ENCODE measurements at regions not wholly inside any gene's neighbourhood (a gene's known extent, or its start where the extent isn't known, plus 50 kb on each side); places are given as distances from the start of the nearest gene placed in this dataset.
A peak's percentile ranks its signal among the peaks of the same experiment; 100 is the strongest.
"Not testable (repeated sequence)": the region's sequence is repeated elsewhere in the genome, so short reads cannot be mapped to it uniquely, and the experiment has no call there.

DNA sequence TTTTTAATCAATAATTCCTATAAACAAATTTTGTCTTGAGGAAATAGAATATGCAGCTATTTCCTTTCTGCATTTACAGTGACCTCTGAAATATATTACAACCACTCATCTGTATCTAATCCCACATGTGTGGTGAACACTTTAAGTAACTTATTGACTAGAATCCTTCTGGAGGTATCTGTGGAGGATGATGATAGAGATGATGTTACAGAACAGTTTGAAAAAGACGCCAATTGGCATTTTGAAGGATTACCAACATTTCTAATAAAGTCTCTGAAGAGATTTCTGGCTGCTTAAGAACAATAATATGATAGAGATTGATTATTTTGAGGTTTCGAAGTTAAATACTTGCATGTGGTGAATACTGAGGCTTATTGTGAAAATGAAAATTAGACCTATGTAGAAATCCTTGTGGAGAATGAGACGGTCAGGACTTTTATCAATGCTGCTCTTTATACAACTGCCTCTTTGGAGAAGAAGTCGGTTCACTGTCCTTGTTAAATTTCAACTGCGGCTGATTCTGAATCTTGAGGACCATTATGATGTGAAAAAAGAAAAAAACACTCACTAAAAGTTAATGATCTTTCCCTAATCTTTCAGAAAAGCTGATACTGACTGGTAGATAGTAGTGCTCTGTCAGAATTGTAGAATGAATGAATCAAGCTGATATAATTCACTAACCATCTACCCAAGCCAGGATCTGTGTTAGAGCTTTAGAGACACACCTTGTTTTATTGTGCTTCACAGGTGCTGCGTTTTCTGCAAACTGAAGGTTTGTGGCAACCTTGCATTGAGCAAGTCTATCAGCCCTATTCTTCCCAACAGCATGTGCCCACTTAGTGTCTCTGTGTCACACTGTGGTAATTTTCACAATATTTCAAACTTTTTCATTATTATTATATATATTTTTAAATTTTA is 204.7 kb downstream of the SPRY1 start:
- no peak for DNase-seq (ENCODE audit: low read depth, low spot score)

DNA sequence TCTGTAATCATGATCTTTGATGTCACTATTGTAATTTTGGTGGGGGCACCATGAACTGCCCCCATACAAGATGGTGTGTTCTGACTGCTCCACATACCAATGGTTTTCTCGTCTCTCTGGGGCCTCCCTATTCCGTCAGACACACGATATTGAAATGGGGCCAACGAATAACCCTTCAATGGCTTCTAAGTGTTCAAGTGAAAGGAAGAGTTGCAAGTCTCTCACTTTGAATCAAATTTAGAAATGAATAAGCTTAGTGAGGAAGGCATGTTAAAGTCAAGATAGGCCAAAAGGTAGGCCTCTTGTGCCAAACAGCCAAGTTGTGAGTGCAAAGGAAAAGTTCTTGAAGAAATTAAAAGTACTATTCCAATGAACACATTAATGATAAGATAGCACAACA is 205.4 kb downstream of the SPRY1 start:
- no peak for DNase-seq (ENCODE audit: low read depth, low spot score)

DNA sequence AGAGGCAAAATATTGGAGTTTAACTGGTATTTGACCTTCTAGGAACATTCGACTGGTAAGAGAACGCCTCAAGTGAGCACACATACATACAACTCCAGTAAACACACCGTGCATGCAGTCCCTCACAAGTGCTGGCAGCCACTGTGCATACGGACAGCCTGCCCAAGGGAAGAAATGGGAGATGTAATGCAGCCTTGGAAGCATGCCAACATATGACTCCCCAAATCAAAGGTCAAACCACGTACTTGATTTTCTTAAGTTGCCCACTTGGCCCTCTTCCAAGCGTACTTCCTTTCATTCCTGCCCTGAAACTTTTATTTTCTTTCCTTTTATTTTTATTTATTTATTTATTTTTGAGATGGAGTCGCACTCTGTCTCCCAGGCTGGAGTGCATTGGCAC is 206.6 kb downstream of the SPRY1 start:
- DNase-seq (ENCODE audit: low read depth, low spot score): no peak

DNA sequence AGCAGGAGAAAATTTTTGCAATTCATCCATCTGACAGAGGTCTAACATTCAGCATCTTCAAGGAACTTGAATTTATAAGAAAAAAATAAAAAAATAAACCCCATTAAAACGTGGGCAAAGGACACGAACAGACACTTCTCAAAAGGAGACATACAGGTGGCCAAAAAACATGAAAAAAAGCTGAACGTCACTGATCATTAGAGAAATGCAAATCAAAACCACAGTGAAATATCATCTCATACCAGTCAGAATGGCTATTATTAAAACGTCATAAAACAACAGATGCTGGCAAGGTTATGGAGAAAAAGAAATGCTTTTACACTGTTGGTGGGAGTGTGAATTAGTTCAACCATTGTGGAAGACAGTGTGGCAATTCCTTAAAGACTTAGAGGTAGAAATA is 209.2 kb downstream of the SPRY1 start:
- not testable (repeated sequence) for DNase-seq (ENCODE audit: low read depth, low spot score)

DNA sequence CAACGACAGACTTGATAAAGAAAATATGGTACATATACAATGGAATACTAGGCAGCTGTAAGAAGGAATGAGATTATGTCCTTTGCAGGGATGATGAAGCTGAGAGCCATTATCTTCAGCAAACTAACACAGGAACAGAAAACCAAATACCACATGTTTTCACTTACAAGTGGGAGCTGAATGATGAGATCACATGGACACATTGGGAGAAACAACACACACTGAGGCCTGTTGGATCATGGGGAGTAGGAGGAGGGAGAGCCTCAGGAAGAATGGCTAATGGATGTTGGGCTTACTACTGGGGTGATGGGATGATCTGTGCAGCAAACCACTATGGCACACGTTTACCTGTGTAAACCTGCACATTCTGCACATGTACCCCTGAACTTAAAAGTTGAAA is 209.7 kb downstream of the SPRY1 start:
- DNase-seq (ENCODE audit: low read depth, low spot score): no peak

DNA sequence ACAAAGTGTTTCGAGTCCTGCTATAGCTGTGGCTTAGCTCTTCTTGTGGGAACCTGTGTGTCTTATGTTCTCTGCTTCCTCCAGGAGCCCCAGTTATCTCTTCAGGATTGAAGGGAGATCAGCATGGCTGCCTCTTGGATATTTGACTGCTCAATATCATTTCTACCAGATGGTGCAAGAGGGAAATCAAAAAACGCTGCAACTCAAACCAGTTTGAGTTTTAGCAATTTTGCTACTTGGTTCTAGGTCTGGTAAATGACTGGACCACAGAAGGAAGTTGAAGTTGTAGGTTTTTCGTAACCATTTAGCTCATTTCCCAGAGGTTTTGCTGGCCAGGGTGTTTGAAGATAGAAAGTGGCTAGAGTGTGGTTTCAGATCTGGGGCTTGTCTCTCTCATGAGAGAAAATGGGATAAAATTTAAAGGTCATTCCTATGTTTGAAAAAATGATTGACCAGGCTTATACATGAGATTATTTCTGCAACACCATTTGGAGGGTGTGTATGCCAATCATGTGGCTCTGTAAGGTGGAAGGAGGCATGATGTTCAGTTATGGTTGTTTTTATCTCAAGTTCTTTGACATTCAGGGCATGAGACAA is 210.4 kb downstream of the SPRY1 start:
- DNase-seq (ENCODE audit: low read depth, low spot score): no peak

DNA sequence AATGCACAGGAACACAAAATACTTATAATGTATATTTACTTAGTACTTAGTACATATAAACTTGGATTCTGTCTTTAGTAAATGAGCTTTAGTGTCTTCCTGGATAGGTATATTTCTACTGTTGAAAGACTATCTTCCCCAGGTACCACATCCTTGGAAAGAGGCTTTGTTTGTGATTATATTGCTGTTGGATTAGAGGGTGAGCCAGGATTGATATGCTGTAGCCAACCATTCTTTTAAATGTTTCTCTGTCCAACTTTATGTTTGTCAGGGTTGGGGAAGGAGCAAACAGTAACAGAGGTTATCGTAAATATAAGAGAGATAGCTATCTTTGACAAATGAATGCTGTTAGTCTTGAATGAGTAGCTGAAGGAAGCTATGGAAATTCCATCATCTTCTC is 213.2 kb downstream of the SPRY1 start:
- no peak for DNase-seq (ENCODE audit: low read depth, low spot score)

DNA sequence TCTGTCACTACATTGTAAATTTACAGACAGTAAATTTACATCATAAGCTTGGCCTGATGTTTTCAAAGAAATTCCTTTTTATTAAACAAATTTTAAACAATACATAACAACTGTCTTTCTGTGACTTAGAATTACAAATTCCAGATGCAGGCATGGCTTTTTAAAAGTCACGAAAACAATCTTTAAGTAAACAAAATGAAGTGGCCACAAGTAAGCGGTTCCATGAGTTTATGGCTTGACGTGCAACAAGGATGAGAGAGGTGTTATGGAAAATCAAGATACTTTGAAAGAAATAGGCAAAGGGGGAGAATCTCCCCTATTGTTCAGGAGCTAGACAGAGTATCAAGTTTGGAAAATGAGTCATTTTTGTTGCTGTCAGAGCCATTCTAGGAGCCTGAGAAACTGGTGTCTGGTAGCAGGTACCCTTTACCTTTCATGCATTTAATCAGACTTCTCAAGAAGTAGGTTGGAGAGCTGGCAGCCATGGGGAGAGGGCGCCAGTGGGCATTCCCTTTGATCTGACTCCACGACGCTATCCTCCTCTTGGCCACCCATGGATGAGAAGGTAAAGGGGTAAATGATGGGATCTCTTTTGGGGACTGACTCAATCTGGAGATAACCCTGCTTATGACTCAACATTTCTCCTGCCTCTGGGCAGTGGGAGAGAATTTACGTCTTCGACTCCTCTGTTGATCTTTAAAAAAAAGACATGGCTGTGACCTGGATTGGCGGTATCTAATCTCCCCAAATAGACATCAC is 217.2 kb downstream of the SPRY1 start:
- no peak for DNase-seq (ENCODE audit: low read depth, low spot score)

DNA sequence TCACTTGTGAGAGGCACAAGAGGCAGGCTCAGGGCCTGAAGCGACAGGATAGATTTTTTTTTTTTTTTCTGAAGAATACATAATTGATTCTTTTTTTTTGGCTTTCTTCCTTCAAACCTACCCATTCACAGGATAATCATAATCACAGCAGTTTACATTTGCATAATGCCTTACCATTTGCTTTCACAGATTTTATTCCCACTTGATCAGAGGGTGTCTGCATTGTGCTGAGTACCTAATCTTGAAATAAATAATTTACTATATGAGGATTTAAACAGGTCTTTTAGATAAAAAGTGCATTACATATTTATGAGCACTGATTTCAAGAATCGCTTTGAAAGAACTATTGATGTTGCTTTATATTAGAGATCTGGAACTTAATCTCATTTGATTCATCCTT is 219.3 kb downstream of the SPRY1 start:
- DNase-seq (ENCODE audit: low read depth, low spot score): no peak

DNA sequence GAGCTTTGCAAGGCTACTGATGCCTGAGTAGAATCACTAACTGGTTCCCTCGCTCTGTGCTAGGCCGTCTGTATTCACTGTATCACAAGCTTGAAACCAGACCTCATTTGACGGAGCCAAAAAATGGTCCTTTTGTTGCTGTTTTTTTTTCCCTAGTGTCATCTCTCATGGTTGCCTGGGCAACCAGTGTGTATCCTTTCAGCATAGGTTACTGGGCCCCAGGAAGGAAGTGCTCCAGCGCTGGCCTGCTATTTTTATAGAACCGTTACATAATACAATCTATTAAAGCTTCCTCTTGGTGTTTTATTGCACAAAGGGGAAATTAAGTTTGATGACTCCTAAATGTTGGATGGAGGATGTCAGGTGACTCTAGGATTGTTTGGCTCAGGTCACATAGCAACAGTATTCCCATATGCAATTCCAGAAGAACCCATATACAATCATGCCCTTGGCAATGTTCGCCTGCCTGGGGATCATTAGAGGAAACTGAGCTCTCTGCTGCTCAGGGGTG is 220.4 kb downstream of the SPRY1 start:
- DNase-seq (ENCODE audit: low read depth, low spot score): no peak

DNA sequence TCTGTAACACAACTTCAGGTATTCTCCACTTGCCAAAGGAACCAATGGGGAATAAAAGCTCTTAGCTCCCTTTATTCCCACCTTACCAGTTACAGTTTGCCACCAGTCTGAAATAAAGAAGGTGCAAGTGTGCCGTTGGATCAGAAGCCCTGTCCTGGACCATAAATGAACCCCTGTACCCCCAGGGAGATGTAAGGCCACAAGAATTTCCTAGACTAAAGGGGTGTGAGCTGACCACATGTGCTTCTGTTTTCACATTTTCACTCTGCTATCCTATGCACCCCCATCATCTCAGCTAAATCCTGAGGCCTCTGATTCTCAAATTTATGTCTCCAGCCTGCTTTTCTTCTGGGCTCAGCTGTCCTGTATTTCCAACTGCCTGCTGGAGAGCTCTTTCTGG is 221.2 kb downstream of the SPRY1 start:
- DNase-seq (ENCODE audit: low read depth, low spot score): no peak

DNA sequence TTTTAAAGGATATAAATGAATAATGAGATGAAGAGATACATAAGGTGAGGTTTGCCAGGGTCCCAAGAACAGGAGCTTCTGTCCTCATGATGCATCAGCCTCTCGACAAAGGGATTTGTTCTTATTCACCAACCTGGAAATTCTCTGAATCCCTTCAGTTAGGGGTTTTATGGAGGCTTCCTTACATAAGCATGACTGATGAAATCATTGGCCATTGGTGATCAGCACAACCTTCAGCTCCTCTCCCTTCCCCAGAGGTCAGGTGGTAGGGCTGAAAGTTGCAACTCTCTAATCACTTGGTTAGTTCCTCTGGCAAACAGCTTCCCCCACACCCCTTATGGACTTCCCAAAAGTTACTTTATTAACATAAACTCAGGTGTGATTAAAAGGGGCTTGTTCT is 222.0 kb downstream of the SPRY1 start:
- no peak for DNase-seq (ENCODE audit: low read depth, low spot score)

DNA sequence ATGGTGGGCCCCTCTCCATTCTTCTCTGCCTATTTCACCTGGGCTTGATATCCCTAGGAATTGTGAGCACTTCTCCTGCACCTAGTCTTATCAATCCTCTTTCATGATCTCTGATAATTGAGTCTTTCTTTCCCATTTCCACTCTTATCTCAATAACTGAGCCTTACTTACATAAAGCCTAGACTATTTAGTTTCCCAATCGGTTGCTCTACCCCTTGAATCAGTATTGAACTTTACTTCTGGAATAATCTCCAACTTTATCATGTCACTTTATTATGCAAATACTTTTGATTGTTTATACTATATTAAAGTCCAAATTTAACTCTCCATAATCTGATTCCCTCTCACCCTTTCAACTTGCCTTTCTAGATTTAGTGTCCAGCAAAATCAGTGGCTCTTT is 222.7 kb downstream of the SPRY1 start:
- no peak for DNase-seq (ENCODE audit: low read depth, low spot score)

DNA sequence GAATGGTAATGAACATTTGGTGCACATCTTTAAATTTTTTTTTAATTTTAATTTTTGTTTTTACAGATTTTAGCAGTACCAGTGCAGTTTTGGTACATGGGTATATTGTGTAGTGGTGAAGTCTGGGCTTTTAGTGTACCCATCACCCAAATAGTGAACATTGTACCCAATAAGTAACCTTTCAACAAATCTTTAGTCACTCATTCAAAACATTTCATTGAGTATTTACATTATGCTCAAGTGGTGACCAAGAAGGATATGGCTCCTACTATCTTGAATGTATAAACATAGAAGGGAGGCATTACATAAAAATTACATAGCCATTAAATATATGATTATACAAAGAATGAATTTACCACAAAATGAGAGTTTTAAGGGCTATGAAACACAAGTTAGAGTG is 223.3 kb downstream of the SPRY1 start:
- DNase-seq (ENCODE audit: low read depth, low spot score): no peak

DNA sequence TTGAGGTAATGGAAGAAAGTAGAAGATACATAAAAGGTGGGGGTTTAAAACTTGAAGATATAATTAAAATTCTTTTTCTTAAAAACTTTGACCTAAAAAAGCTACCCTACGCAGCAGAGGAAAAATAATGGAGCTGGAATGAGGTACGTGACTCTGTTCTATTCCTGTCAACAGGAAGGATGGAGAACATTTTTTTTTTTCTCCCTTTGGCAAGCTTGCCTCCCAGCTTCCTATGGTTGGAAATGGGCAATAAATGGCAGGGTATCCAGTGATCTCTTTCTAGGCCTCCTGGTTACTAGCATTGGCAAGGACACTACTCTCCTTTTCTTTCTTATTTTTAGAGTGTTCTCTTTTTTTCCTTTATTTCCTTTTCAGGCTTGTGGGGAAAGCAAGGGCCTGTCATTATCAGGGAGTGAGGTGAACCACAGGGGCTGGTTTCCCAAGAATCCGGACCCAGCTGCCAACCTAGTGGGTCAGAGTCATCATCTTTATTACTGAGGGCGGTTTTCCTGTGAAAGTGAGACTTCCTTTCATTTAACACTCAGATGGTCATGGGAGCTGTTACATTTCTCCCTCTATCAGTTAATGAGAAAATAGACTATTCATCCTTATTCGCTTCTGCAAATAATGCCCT is 224.6 kb downstream of the SPRY1 start:
- DNase-seq (ENCODE audit: low read depth, low spot score): peak; percentile 89

DNA sequence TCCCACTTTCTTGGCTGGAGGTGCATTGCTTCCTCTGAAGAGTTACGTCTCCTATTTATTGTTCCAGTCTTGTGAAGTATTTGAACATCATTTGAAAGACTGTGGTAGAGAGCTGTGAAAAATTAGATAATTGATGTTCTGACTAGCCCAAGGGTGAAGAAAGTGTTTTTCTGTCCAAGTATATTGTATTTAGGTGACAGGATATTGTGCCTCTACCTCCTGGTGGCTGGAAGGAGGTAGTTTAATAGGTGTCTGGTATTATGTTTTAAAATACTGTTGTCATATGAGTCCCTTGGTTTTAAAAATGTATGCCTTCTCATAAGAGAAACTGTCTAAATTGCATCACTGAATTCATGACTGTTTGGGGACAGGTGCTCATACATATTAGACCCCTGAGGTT is 226.0 kb downstream of the SPRY1 start:
- DNase-seq (ENCODE audit: low read depth, low spot score): no peak

DNA sequence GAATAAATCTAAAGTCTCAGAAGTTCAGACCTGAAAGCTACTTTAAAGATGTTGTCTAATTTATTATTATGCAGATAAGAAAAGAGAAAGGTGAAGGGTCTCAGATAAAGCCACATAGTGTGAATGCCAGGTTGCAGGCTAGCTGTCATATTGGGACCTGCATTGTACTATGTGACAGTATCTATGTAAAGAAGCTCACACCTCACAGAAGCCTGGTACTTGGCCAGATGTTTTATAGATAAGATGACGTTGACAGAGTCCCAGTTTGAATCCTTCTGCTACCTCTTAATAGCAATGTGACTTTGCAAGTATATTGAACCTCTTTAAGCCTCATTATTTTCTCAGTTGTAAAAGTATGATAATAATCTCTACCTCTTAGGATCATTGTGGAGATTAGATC is 227.0 kb downstream of the SPRY1 start:
- no peak for DNase-seq (ENCODE audit: low read depth, low spot score)

DNA sequence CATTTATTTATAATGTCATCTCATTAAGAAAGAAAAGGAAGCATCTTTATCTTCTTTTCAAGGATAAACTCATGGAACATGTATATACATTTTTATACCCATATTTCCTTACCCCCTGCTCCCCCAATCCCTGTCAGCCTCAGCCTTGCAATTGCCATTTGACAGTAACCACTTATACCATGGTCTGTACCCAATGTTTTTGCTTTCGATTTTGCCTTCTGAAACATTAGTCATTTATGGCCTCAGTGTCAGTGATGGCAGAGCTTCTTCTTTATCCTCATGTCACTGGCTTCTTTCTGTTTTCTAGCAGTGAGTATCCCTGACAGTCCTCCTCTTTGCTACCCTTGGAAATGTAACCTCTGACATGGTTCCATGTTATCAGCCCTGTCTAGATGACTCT is 228.4 kb downstream of the SPRY1 start:
- no peak for DNase-seq (ENCODE audit: low read depth, low spot score)

DNA sequence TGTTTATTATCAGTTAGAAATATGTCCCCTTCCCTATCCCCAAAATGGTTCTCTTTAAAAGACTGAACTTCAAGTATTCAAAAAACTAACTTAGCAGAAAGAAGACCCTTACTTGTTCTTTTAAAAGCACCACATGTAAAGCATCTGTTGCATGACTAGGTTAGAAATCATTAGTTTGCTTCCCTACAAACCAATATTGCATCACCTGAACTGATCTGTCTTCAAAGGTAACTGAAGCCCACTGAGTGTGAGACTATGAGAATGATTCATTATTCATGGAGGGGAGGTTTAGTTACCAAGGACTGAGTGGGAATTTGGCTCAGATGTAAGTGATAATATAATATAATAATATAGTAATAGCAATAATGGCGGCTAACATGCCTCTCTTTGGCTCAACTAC is 231.7 kb downstream of the SPRY1 start:
- no peak for DNase-seq (ENCODE audit: low read depth, low spot score)

DNA sequence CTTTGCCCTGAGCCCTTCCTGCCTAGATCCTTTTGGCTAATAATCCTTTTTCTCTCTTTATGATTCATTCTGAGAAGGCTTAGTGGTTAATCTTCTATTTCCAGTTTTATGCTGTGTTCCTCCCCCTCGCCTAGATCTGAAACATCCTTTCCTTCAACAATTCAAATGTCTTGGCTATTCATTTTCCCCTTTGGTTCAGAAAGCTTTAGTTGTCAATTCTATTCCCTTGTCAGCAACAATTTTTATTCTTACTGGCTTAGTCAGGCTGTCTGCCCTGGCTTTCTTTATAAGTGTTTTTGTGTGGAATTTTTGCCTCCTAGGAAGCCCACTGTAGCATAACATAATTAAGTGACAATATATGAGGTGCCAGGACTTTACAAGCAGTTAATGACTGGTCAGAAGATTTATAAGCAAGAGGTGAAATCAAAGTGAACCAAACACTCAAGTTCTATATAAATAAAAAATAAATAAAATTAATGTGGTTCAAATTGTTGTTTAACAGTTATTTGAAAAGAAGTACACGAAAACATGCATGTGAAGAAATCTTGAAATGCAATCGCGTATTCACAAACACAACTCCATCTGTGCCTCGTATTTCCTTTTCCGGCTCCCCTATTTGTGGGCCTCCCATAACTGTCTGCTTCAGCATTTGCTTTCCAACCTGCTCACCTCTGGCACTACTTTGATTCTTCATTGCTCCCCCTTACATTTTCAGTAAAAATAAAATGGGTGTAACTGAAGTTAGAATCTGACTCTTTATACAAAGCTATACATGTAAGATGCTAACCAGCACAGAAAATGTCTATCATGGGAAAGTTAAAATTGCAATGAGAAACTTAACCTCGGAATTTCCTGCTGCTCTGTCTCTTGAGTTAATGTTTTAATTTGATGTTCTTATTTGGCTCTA is 235.4 kb downstream of the SPRY1 start:
- DNase-seq (ENCODE audit: low read depth, low spot score): peak; percentile 24

DNA sequence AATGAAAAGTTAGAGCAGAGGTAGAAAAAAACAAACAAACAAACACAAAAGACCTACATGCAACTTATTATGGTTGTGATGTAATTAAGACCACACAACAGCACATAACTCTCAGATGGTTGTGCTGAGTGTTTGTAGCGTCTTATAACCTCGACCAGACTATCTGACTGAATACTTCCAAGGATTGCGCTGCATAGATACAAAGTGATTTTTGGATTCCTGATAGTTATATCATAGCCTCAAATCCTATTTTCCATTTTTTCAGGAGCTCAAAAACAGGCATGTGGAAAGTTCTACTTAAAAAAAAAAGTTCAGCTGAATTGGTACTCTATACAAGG is 236.1 kb downstream of the SPRY1 start:
- peak; percentile 6 for DNase-seq (ENCODE audit: low read depth, low spot score)
